ENCODE measurements at regions not wholly inside any gene's neighbourhood (a gene's known extent, or its start where the extent isn't known, plus 50 kb on each side); places are given as distances from the start of the nearest gene placed in this dataset.

DNA sequence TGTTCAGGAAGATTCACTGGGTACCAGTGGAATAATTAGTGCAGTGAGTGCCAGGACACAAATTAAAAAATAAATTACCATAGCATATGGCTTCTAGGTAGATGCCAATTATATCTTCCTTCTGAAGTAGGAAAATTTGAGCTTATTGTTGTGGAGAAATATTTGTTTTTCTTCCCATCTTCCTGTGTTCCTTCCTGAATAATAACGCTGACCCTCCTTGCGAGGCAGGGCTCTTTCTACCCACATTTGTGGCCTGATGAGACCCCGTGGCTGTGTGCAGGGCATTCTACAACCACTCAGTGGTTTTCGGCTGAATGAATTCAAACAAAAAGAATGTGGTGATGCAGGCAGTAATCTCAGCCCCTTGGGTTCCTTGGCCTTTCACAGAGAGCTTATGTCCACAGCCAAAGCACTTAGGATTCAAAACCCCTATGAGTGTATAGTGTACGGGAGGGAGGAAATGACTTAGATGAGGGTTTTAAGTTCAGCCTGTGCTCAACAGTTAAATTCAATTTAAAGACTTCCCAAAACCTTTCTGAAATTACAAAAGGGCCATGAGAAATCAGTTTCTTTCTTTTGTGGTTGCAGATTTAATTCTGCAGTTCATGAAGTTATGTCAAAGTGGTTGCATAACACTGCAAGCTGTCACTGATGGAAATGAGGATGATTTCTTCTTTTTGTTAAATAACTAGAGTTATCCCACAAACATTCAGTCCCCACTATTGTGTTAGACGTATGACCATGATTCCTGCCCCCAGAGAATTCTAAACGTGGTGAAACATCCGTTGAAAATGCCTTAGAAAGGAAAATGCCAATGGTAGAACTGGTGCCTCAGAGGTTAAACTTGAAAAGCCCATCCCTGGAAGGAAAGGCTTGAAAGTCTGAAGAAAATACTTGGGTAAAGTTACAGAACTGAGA is 255.3 kb downstream of the FZD1 start:
- peak; percentile 29 to 32 for DNase-seq (ENCODE audit: low read depth in 2 of 2)

DNA sequence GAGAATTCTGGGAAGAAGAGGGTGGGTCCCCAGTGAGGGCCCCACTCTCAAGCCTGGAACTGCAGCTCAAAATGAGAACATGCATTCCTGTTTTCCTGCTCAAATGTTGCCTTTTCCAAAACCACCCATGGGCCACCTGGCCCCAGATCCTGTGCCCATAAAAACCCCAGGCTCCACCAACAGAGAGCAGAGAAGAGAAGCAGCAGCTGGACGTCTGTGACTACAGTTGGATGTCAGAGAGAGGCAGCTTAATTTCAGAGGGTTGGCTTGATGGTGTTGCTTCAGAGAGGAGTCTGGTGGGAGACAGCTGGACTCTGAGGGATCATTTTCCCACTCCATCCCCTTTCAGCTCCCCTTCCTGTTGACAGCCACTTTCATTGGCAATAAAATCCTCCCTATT is 256.4 kb downstream of the FZD1 start:
- DNase-seq (ENCODE audit: low read depth in 2 of 2): no peak

DNA sequence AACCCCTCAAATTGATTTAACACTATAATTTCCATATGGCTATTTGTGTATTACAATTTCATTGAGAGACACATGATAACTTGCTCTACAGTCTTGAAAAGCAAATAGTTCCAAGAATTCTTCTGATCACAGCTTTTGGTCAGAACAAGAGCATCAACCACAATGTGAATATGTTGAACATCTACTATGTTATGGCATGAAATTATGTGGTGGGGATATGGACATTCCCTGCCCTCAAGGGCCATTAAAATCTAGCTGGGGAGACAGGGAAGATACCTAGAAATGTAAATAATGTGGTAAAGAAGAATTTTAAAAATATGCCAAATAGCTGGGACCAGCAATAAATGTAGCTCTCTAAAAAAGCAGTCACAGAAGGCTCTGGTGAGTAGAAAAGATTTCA is 262.2 kb downstream of the FZD1 start:
- no peak for DNase-seq (ENCODE audit: low read depth in 2 of 2)

DNA sequence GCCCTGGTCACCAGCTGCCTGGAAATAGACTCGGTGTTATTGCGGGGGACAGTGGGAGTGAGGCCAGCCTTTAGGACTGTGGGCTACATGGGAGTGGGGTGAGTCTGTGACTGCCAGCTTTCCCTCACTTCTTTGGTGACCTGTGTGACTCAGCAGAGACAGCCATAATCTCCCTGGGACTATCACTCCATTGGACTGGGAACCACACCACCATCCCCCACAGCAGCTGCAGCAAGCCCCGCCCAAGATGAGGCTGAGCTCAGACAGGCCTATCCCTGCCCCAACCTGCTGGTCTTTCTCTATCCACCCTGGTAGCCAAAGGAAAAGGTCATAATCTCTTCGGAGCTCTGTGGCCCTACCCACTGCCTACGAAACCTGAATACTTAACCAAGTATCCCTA is 263.2 kb downstream of the FZD1 start:
- no peak for DNase-seq (ENCODE audit: low read depth in 2 of 2)

DNA sequence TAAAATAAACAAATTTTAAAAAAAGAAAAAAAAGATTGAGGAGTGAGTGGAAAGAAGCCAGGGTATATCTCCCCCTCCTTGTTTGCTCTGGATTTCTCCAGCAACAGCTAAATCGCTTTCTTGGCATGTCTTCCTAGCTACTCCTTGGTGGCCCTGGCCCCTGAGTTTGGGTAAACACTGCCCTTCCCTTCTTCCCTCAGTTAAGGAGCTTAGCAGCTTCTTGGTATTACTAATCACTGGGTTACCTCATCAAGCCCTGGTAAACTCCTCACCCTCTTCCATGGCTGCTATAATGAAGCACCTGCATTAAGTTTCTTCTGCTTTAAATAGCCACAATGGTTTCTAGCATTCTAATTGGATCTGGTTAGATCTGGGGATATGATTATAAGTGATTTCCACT is 269.8 kb downstream of the FZD1 start:
- DNase-seq (ENCODE audit: low read depth in 2 of 2): no peak

DNA sequence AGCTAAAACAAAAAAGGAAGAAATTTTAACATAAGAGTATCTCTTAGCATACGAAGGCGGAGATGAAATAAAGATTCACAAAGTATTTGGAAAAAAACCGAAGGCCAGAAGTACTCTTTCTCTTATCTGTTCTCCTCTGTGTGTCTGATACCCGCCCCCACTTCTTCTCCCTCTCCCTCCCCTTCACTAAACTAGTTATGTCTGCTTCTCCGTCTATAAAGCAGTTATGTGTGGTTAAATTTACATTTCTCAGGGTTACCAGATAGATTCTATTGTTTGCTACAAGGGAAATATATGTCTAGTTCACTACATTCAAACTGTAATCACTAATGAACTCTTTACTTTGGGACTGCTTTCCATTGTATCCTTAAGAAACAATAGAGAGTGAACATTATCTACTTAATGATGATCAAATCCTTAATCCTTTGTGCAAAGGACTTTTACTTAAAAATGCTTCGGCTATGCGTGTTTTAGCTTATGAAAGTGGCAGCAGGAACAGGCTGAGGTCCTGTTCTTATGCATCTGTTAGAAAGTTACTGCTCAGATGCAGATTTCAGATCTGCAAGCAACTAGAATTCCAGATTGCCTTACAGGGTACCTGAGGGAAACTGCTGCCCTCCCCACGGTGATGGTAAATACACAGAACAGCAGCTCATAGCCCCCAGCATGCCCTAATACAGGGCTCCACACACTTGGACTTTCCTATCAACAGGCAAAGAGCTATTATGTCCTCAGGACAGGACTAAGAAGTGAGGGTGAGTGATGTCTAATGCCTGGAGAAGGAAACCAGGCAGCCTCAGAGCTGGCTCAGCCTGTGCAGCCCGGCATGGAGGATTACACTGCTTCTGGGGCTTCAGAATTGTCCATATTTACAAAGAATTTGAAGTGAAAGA is 273.3 kb downstream of the FZD1 start:
- DNase-seq (ENCODE audit: low read depth in 2 of 2): no peak

DNA sequence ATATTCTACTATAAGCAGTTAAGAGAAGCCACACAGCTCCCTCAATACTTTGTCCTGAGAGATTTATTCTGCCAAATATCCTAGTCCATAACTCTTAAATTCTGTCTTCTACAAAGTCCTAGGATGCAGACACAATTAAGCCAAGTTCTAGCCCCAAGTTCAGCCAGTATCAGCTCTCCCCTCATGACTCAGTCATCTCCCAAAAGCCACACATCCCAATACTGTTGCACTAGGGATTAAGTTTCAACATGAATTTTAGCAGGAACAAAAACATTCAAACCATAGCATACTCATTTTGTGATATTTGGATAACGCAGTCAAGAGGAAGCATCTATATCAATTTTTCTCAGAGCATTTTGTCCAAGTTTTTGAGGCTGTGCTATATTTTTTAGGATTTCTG is 277.4 kb downstream of the FZD1 start:
- no peak for DNase-seq (ENCODE audit: low read depth in 2 of 2)

DNA sequence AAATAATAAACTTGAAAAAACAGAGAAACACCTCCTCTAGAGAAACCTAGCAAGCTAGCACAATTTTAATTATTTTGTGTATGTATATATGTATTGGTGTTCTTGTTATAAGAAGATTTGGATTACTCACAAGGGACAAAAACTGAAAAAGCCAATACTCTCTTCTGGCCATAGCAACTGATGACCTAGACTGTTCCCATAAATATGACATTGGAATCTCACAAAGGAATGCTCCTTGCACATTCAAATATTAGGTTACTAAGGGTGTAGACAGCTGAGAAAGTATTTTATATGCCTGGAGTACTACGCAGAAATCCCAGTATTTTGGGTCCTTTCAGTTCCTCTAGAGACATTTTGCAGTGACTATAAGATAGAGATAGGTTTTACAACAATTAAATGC is 279.4 kb downstream of the FZD1 start:
- DNase-seq (ENCODE audit: low read depth in 2 of 2): no peak

DNA sequence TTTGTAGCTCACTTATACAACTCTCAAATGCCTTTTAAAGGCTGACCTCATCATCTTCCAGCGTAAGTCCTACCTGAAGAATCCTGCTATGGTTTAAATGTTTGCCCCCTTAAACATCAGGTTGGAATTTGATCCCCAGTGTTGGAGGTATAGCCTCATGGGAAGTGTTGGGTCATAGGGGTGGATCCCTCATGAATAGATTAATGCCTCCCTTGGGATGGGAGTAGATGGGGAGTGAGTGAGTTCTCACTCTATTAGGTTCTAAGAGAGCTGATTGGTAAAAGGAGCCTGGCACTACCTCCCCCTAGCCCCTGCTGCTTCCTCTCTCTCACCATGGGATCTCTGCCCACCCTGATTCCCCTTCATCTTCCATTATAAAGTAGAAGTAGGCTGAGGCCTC is 285.6 kb downstream of the FZD1 start:
- DNase-seq (ENCODE audit: low read depth in 2 of 2): no peak

DNA sequence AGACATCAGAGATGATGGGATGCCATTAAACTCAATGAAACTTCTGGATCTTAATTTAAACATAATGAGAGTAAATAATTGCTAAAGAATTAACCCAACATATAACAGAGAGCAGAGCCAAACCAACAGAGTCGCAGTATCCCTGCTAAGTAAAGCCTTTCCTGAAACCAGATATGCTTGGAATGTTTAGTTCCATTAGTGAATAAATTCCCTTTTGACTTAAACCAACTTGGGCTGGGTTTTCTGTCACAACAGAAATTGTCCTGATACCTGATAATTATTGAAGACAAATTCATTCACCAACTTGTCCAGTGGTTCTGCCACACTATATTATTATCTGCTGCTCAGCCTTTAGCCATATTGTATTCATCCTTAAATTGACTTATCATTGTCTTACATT is 286.7 kb downstream of the FZD1 start:
- no peak for DNase-seq (ENCODE audit: low read depth in 2 of 2)

DNA sequence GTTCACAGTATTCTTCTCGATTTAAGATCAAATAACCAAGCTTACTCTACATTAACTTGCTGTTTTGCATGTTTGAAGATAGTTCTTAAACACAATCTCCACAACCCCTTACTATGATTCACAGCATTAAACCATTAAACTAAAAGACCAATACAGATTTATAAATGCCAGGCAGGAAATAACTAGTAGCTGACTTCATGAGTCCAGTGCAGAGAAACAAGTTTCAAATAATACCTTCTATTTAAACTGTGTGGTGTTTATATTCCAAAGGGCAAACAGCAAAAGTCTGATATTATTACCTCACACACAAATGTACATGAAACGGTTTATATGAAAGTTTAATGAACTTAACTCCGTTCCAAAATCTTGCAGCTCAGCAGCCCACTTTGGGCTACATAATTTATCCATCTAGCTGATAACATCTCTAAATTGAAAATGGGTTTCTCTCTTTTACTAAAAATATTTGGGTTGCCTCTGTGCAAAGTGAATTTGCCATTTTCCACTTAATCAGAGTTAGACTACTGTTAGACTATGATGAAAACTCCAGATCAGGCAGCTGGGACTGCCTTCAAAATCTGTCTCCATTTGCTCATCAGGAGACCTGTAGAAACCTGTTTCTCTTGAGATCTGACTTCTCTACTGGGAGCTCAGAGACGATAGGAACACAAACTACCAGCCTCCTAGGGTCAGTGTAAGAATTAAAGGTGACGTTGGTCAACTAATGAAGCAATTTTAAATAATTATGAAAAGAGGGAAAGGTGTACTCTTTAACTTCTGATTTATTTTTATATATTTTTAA is 287.3 kb downstream of the FZD1 start:
- DNase-seq (ENCODE audit: low read depth in 2 of 2): no peak

DNA sequence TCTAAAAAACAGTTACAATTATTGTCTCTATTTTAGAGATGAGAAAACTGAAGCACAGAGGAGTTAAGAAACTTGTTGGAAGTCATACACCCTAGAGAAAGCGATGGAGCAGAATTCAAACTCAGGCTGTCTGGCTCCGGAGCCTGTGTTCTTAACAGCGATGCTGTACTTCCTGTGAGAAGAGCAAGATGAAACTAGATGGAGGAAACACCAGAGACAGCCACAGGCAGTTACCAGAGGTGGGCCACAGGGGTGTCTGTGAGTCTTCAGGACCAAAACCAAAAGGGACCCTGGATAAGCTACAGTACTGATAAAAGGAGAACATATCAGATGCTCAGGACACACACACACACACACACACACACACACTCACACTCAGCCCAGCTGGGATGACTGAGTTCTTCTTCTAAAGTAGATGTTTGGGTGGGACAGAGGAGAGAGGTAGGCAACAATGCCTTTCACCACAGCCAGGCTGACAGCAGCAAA is 289.2 kb downstream of the FZD1 start:
- DNase-seq (ENCODE audit: low read depth in 2 of 2): no peak

DNA sequence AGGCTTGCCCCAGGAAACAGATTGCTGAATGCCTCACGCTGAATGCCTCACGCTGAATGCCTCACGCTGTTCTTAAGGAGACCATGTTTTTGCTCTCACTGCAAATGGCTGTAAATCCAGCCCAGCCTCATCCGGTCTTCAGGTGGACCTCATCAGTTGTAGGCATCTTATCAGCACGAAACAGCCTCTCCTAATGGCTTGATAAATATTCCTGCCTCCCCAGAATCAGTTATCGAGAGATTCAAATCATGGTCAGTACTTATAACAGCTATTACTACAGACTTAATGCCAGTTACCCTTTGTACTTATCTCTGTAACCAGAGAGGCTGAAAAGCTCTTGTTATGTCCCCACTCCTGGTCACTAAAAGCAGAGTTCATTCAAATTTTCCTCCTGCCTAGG is 290.6 kb downstream of the FZD1 start:
- DNase-seq (ENCODE audit: low read depth in 2 of 2): no peak

DNA sequence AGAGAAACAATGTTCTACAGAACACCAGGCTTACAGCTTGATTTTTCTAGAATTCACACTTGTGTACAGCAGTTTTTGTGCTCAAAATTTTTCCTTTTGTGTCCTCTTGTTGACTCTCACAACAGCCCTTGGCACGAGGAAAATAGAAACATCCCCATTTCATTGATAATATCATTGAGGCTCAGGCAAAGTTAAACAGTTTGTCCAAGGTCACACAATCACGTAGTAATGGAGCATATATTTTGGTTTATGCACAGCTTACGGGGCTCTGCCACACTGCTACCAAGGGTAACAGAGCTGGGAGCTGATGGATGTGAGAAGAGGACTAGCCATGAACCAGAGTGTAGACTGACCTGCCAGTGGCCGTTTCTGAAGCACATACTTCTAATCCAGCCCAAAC is 292.0 kb downstream of the FZD1 start:
- DNase-seq (ENCODE audit: low read depth in 2 of 2): no peak

DNA sequence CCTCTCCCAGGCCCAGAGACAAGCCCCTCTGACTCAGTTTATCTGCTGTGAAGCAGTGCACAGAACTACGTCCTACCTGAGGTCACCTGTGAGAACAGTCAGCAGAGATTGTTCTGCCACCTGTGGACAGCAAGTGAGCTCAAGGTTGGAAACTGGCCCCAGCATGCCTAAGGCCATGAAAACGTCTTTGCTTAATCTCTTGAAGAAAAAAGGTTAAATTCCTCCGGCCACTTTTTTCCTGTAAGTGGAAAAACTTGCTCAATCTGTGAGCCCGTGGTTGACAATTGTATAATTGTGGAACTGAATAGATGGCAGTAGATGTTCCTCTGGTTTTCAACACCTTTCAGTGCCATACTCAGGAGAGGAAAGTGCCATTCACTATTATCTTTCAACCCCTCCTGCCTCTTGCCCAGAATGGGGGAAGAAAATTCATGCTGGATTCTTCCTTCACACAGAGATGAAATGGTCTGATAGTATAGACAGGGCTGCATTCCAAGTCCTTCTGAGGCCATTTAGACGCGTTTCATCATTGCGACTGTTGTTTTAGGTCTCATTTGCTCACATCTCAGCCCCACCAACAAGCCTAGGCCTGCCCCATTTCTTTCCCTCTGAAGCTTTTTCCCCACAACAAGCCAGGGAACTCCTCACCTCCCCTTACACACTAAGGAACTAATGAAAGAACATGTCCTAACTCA is 292.9 kb downstream of the FZD1 start:
- DNase-seq (ENCODE audit: low read depth in 2 of 2): no peak

DNA sequence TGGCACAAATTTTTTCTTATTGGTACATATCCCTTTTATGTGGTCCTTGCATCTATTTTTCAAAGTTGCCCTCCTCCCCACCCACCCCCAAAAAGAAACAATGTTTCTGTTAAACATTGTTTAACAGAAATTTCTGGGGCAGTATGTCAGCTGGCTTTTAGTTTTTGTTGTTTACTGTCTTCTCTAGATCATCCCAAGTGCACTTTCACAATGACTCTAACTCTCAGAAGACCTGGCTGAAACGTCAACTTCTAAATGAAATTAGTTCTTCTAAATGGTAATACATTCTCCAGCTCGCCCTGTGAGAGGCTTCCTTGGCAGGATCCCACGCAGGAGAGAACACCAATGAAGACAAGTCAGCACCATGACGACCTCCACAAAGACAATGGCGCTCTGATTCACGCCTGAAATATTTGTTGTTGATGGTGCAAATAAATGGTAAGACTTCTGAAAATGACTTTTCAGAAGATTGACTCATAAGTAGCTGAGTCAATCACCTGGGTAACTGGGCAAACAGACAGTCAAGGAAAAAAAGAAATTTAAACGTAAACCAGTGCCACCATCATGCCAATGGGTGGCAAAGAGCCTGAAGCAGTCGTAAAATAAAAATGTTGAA is 293.7 kb downstream of the FZD1 start:
- DNase-seq (ENCODE audit: low read depth in 2 of 2): peak; percentile 33 to 39

DNA sequence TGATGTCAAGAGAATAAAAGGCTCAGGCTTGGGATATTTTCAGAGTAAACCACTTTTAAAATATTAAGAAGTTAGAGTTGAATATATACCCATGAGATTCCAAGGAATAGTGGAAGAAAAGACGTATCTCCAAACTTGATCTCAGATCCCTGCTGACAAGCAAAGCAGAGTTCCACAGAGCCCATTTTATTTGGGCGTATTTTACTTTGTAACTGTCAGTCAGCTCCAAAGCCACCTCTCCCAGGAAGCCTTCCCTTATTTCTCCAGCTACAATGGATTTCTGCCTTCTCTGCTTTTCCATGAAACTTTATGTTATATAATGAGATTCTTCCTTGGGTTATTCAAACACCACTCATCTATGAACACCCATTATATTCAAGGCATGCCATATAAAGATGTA is 295.7 kb downstream of the FZD1 start:
- no peak for DNase-seq (ENCODE audit: low read depth in 2 of 2)

DNA sequence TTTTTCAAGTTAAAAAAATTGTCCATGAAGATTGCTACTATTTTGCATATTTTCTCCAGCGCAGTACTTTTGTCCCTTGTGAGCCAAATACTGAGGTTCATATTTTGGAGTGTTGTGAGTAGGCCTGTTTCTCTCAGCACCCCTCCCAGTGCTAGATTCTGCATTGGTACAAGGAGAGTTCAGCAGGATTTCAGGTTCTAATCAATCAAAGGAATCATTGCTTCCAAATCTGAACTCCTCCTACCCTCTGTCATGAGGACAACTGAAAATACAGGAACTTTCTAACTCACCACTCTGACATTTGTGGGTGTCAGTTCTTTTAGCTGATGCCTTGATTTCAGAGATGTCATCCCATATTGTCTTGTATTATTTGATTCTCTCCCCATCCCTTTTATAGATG is 299.9 kb downstream of the FZD1 start:
- no peak for DNase-seq (ENCODE audit: low read depth in 2 of 2)

DNA sequence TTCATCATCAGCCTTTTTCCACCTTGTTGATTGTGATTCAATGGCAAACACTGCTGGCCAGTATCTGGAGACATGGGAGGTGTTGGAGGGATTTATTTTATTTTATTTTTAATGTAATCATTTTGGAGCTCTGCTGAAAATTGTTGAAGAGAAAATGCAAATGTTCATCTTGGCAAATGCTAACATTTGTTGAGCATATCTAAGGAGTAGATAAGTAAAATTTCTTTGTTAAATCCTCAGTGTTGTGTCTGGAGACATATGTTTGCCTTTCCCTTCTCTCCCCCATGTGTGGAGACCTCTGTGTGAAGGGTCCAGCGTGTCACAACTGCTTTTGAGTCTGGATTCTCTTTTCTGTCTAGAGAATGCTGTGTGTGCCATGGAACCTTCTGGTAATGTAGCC is 300.3 kb downstream of the FZD1 start:
- no peak for DNase-seq (ENCODE audit: low read depth in 2 of 2)

DNA sequence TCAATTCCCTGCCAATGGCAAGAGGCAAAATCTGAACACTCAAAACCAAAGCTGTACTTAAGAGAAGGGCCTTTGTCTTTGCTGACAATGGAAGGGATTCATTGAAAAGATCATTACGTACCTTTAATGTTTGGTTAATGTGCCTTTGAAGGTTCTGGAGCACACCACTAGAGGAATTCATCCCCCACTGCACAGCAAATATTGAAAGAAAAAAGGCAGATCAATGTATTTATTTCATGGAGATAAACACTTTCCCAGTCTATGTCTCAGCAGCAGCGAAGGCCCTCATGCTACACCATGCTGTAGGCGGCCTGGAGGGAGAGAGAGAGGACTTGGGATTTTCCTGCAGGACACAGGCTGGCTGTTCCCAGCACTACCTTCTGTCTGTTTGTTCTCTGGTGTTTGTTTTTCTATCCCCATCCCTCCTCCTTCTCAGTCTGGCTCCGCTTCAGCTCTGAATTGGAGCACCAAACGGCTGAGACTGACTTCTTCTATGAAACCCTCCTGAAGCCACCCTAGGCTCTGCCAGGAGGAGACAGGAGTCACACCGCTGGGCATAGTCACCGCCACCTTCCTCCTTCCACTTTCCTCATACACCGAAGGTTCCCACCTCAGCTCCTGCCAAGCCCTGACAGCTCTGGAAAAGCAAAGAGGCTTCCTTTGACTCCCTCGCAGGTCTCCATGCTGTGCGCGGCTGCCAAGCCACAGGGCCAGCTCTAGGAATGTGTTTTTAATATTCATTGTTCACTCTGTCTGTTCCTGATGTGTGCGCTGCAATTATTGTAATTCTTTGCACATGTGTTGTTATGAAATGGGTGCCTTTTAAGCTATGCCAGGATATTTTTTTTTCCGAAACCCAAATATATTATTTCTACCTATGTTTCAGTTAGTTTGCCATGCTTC is 301.5 kb downstream of the FZD1 start:
- DNase-seq (ENCODE audit: low read depth in 2 of 2): peak; percentile 32 to 38
